B cell (primary cell): ENCODE measurements at regions not wholly inside any gene's neighbourhood (a gene's known extent, or its start where the extent isn't known, plus 50 kb on each side); places are given as distances from the start of the nearest gene placed in this dataset.

Experiments used
- CTCF ChIP-seq: fragments of 200-600 bp; IDR thresholded peaks from one replicate; pipeline ENCODE4 v1.8.0; 2022; ENCODE audit warnings: antibody characterized with exemption, mild to moderate bottlenecking
- EZH2 ChIP-seq: IDR thresholded peaks from 2 replicates; pipeline ENCODE4 v1.6.1; 2012; ENCODE audit warnings: borderline replicate concordance, low read depth, mild to moderate bottlenecking, moderate library complexity, low read length; ENCODE audit not compliant: insufficient read depth, poor library complexity, severe bottlenecking

- TF ChIP-seq CTCF (no peak), EZH2 (no peak)
These were observed 699.7 kb upstream of the ID4 start for GRCh38 chr6:19137505-19137904.
